ENCODE measurements at regions not wholly inside any gene's neighbourhood (a gene's known extent, or its start where the extent isn't known, plus 50 kb on each side); places are given as distances from the start of the nearest gene placed in this dataset.

DNA sequence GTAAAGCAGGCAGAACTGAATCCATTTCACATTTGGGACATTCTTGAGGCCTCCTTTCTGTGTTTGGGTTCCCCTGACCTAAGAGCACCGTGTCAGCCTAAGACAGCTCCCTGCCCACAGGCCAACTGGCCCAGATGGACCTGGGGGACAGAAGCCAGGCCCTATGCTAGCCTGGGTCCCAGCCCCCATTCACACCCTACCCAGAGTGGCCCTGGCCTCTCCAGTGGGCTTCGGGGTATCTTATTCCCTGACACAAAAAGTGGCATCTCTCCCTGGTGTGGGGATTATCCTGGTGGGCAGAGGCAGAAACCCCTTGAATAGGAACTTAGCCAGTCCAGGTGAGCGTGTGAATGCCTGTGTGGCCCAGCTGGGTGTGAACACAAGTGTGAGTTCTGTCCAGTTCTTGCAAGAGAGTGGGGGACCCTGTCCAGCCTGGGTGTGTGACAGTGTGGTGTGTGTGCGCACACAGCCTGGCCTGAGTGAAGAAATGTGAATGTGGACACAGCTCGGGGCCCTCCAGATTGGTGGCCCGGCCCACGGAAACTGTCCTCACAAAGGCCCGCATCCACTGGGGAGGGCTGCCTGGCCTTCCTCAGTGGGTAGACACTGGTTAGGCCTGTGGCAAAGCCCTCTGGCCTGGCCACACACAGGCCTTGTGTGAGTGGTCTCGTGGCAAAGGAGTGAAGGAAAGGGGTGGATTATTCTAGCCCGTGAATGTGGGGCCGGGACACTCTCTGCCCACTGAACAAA, 63.0 kb upstream of the HAAO start:
- H3K4me1 Mint-ChIP-seq = peaks cover 2% of the 10 kb centered on the region
- H3K27ac ChIP-seq (ENCODE audit: low read depth) = no peak overlapping the region
- no peaks in the 10 kb centered on the region for H4K20me1 ChIP-seq (replicated peaks; ENCODE audit: insufficient read depth)
- H3K36me3 Mint-ChIP-seq (ENCODE audit: low read depth) = no peaks in the 10 kb centered on the region
- H3K4me3 Mint-ChIP-seq = no peak overlapping the region
- no peaks in the 10 kb centered on the region for H3K36me3 ChIP-seq (ENCODE audit: insufficient read depth)
- no peak overlapping the region for H2AFZ ChIP-seq
- ATAC-seq = no peak
- TF ChIP-seq STAT1 (IDR thresholded peaks at IDR 0.05; ENCODE audit: unreplicated experiment) = no peak
- no peaks in the 10 kb centered on the region for H3K79me2 ChIP-seq (replicated peaks; ENCODE audit: insufficient read depth)
- no peaks in the 10 kb centered on the region for H3F3A ChIP-seq (replicated peaks; ENCODE audit: low read depth)
- H3K4me3 ChIP-seq = no peak overlapping the region
- no peak overlapping the region for H3K27ac Mint-ChIP-seq
- H3K27me3 Mint-ChIP-seq (ENCODE audit: insufficient read depth, low read depth, poor library complexity) = no peaks in the 10 kb centered on the region
- H3K4me1 ChIP-seq (ENCODE audit: insufficient read depth) = no peaks in the 10 kb centered on the region
- no peak overlapping the region for H3K4me2 ChIP-seq
- H3K9me3 Mint-ChIP-seq = no peaks in the 10 kb centered on the region
- no peaks in the 10 kb centered on the region for H3K27me3 ChIP-seq (ENCODE audit: insufficient read depth)
- H3K9me2 ChIP-seq (ENCODE audit: insufficient read depth) = no peaks in the 10 kb centered on the region
- DNase-seq (ENCODE audit: low spot score) = no peak

DNA sequence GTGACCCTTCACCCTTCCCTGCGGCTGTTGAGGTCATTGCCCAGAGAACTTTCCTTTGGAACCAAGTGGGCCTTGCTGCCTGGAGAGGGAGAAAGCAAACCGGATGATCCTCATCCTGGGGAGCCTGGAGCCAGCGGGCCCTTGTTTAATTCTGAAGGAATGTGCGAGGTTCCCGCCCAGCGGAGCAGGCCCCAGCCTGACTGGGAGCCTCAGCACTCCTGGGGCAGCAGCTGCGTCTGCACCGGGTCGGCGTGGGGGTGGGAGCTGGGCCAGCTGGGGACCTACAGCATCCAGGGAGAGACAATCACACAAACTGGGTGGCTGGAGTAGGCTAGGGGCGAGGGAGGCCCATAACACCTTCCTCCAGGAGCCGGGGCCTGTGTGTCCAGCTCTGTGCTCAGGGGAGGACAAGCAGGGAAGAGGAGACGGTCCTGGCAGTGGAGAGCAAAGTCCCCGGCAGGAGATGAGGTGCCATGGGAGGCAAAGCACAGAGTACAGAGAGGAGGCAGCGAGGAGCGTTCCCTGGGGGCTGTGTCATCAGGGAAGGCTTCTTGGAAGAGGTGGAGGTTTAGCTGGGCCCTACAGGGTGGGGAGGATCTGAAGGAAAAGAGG, 61.9 kb upstream of the HAAO start:
- peak overlapping the region; percentile 23; the same call in 1 of the 2 replicates for H2AFZ ChIP-seq
- H3K4me1 Mint-ChIP-seq = peaks cover 2% of the 10 kb centered on the region
- no peaks in the 10 kb centered on the region for H3K9me2 ChIP-seq (ENCODE audit: insufficient read depth)
- H3K27ac ChIP-seq (ENCODE audit: low read depth) = no peak overlapping the region
- H4K20me1 ChIP-seq (replicated peaks; ENCODE audit: insufficient read depth) = no peaks in the 10 kb centered on the region
- ATAC-seq (peak; percentile 41), DNase-seq (ENCODE audit: low spot score) (no peak)
- H3K36me3 Mint-ChIP-seq (ENCODE audit: low read depth) = no peaks in the 10 kb centered on the region
- H3K27ac Mint-ChIP-seq = peak overlapping the region; percentile 56; the same call in 1 of the 2 replicates
- no peaks in the 10 kb centered on the region for H3K36me3 ChIP-seq (ENCODE audit: insufficient read depth)
- no peaks in the 10 kb centered on the region for H3F3A ChIP-seq (replicated peaks; ENCODE audit: low read depth)
- H3K4me3 ChIP-seq = no peak overlapping the region
- no peak overlapping the region for H3K4me3 Mint-ChIP-seq
- H3K9me3 Mint-ChIP-seq = no peaks in the 10 kb centered on the region
- no peaks in the 10 kb centered on the region for H3K27me3 Mint-ChIP-seq (ENCODE audit: insufficient read depth, low read depth, poor library complexity)
- H3K79me2 ChIP-seq (replicated peaks; ENCODE audit: insufficient read depth) = no peaks in the 10 kb centered on the region
- H3K27me3 ChIP-seq (ENCODE audit: insufficient read depth) = no peaks in the 10 kb centered on the region
- no peak overlapping the region for H3K4me2 ChIP-seq
- H3K4me1 ChIP-seq (ENCODE audit: insufficient read depth) = no peaks in the 10 kb centered on the region
- TF ChIP-seq, protein P1, sequence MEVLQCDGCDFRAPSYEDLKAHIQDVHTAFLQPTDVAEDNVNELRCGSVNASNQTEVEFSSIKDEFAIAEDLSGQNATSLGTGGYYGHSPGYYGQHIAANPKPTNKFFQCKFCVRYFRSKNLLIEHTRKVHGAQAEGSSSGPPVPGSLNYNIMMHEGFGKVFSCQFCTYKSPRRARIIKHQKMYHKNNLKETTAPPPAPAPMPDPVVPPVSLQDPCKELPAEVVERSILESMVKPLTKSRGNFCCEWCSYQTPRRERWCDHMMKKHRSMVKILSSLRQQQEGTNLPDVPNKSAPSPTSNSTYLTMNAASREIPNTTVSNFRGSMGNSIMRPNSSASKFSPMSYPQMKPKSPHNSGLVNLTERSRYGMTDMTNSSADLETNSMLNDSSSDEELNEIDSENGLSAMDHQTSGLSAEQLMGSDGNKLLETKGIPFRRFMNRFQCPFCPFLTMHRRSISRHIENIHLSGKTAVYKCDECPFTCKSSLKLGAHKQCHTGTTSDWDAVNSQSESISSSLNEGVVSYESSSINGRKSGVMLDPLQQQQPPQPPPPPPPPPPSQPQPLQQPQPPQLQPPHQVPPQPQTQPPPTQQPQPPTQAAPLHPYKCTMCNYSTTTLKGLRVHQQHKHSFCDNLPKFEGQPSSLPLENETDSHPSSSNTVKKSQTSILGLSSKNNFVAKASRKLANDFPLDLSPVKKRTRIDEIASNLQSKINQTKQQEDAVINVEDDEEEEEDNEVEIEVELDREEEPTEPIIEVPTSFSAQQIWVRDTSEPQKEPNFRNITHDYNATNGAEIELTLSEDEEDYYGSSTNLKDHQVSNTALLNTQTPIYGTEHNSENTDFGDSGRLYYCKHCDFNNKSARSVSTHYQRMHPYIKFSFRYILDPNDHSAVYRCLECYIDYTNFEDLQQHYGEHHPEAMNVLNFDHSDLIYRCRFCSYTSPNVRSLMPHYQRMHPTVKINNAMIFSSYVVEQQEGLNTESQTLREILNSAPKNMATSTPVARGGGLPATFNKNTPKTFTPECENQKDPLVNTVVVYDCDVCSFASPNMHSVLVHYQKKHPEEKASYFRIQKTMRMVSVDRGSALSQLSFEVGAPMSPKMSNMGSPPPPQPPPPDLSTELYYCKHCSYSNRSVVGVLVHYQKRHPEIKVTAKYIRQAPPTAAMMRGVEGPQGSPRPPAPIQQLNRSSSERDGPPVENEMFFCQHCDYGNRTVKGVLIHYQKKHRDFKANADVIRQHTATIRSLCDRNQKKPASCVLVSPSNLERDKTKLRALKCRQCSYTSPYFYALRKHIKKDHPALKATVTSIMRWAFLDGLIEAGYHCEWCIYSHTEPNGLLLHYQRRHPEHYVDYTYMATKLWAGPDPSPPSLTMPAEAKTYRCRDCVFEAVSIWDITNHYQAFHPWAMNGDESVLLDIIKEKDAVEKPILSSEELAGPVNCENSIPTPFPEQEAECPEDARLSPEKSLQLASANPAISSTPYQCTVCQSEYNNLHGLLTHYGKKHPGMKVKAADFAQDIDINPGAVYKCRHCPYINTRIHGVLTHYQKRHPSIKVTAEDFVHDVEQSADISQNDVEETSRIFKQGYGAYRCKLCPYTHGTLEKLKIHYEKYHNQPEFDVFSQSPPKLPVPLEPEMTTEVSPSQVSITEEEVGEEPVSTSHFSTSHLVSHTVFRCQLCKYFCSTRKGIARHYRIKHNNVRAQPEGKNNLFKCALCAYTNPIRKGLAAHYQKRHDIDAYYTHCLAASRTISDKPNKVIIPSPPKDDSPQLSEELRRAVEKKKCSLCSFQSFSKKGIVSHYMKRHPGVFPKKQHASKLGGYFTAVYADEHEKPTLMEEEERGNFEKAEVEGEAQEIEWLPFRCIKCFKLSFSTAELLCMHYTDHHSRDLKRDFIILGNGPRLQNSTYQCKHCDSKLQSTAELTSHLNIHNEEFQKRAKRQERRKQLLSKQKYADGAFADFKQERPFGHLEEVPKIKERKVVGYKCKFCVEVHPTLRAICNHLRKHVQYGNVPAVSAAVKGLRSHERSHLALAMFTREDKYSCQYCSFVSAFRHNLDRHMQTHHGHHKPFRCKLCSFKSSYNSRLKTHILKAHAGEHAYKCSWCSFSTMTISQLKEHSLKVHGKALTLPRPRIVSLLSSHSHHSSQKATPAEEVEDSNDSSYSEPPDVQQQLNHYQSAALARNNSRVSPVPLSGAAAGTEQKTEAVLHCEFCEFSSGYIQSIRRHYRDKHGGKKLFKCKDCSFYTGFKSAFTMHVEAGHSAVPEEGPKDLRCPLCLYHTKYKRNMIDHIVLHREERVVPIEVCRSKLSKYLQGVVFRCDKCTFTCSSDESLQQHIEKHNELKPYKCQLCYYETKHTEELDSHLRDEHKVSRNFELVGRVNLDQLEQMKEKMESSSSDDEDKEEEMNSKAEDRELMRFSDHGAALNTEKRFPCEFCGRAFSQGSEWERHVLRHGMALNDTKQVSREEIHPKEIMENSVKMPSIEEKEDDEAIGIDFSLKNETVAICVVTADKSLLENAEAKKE (CRISPR knock-in tag; IDR thresholded peaks at IDR 0.05) = no peak
- TF ChIP-seq, protein P2, sequence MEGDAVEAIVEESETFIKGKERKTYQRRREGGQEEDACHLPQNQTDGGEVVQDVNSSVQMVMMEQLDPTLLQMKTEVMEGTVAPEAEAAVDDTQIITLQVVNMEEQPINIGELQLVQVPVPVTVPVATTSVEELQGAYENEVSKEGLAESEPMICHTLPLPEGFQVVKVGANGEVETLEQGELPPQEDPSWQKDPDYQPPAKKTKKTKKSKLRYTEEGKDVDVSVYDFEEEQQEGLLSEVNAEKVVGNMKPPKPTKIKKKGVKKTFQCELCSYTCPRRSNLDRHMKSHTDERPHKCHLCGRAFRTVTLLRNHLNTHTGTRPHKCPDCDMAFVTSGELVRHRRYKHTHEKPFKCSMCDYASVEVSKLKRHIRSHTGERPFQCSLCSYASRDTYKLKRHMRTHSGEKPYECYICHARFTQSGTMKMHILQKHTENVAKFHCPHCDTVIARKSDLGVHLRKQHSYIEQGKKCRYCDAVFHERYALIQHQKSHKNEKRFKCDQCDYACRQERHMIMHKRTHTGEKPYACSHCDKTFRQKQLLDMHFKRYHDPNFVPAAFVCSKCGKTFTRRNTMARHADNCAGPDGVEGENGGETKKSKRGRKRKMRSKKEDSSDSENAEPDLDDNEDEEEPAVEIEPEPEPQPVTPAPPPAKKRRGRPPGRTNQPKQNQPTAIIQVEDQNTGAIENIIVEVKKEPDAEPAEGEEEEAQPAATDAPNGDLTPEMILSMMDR (conservative IDR thresholded peaks at IDR 0.05; ENCODE audit: low read depth in 2 of 2) = no peak
- TF ChIP-seq, protein P3, sequence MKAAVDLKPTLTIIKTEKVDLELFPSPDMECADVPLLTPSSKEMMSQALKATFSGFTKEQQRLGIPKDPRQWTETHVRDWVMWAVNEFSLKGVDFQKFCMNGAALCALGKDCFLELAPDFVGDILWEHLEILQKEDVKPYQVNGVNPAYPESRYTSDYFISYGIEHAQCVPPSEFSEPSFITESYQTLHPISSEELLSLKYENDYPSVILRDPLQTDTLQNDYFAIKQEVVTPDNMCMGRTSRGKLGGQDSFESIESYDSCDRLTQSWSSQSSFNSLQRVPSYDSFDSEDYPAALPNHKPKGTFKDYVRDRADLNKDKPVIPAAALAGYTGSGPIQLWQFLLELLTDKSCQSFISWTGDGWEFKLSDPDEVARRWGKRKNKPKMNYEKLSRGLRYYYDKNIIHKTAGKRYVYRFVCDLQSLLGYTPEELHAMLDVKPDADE (IDR thresholded peaks at IDR 0.05) = no peak
- TF ChIP-seq NANOG (IDR thresholded peaks at IDR 0.05; ENCODE audit: borderline replicate concordance) (no peak), CREB1 (CRISPR knock-in tag; IDR thresholded peaks at IDR 0.05; ENCODE audit: low read depth) (no peak), STAT1 (IDR thresholded peaks at IDR 0.05; ENCODE audit: unreplicated experiment) (no peak), EZH2phosphoT487 (IDR thresholded peaks at IDR 0.05; ENCODE audit: unreplicated experiment) (no peak), POLR2AphosphoS5 (IDR thresholded peaks at IDR 0.05; ENCODE audit: low read depth) (no peak), ZNF114 (CRISPR knock-in tag; IDR thresholded peaks at IDR 0.05) (no peak), JUNB (IDR thresholded peaks at IDR 0.05; ENCODE audit: unreplicated experiment) (no peak), ZNF331 (CRISPR knock-in tag; IDR thresholded peaks at IDR 0.05; ENCODE audit: low read depth) (no peak)

All from GM23338 (cell line).